ENCODE measurements at regions not wholly inside any gene's neighbourhood (a gene's known extent, or its start where the extent isn't known, plus 50 kb on each side); places are given as distances from the start of the nearest gene placed in this dataset.
"Not testable (repeated sequence)": the region's sequence is repeated elsewhere in the genome, so short reads cannot be mapped to it uniquely, and the experiment has no call there.

- no peak overlapping the region for H3K4me3 ChIP-seq (ENCODE audit: low read depth, low read length)
- TF ChIP-seq MAX (IDR thresholded peaks at IDR 0.05; ENCODE audit: low read depth, low read length) (no peak), CTCF (IDR thresholded peaks at IDR 0.05; ENCODE audit: low read depth, low read length) (no peak), MYC (IDR thresholded peaks at IDR 0.05; ENCODE audit: low read depth, low read length) (no peak), POLR2A (IDR thresholded peaks at IDR 0.05; ENCODE audit: extremely low read depth, insufficient read length) (no peak)
- DNase-seq (ENCODE audit: low read depth): no peak
Measured at GRCh38 chr20:48492715-48493070, 335.1 kb downstream of the PREX1 start.

- no peak for TF ChIP-seq MAX (IDR thresholded peaks at IDR 0.05; ENCODE audit: low read depth, low read length)
- no peak for TF ChIP-seq POLR2A (IDR thresholded peaks at IDR 0.05; ENCODE audit: extremely low read depth, insufficient read length)
- no peak for TF ChIP-seq MYC (IDR thresholded peaks at IDR 0.05; ENCODE audit: low read depth, low read length)
- no peak for TF ChIP-seq CTCF (IDR thresholded peaks at IDR 0.05; ENCODE audit: low read depth, low read length)
- DNase-seq (ENCODE audit: low read depth): no peak
- H3K4me3 ChIP-seq (ENCODE audit: low read depth, low read length): no peak overlapping the region
Measured at GRCh38 chr20:48492015-48492714, 335.6 kb downstream of the PREX1 start.

- no peak for DNase-seq (ENCODE audit: low read depth)
- no peak for TF ChIP-seq MAX (IDR thresholded peaks at IDR 0.05; ENCODE audit: low read depth, low read length)
- TF ChIP-seq CTCF (IDR thresholded peaks at IDR 0.05; ENCODE audit: low read depth, low read length): no peak
- no peak for TF ChIP-seq POLR2A (IDR thresholded peaks at IDR 0.05; ENCODE audit: extremely low read depth, insufficient read length)
- TF ChIP-seq MYC (IDR thresholded peaks at IDR 0.05; ENCODE audit: low read depth, low read length): no peak
- H3K4me3 ChIP-seq (ENCODE audit: low read depth, low read length): no peak overlapping the region
Measured at GRCh38 chr20:48490961-48491831, 336.6 kb downstream of the PREX1 start.

- DNase-seq (ENCODE audit: low read depth); H3K4me3 ChIP-seq (ENCODE audit: low read depth, low read length): not testable (repeated sequence)
Measured at GRCh38 chr20:48490341-48490740, 337.5 kb downstream of the PREX1 start.

- no peak for TF ChIP-seq POLR2A (IDR thresholded peaks at IDR 0.05; ENCODE audit: extremely low read depth, insufficient read length)
- TF ChIP-seq MAX (IDR thresholded peaks at IDR 0.05; ENCODE audit: low read depth, low read length): no peak
- TF ChIP-seq CTCF (IDR thresholded peaks at IDR 0.05; ENCODE audit: low read depth, low read length): no peak
- no peak overlapping the region for H3K4me3 ChIP-seq (ENCODE audit: low read depth, low read length)
- DNase-seq (ENCODE audit: low read depth): no peak
Measured at GRCh38 chr20:48489656-48490055, 338.1 kb downstream of the PREX1 start.

GRCh38 chr20:48489046-48489463 lies 338.7 kb downstream of the PREX1 start:
- no peak for TF ChIP-seq CTCF (IDR thresholded peaks at IDR 0.05; ENCODE audit: low read depth, low read length)
- TF ChIP-seq POLR2A (IDR thresholded peaks at IDR 0.05; ENCODE audit: extremely low read depth, insufficient read length): no peak
- no peak for TF ChIP-seq MAX (IDR thresholded peaks at IDR 0.05; ENCODE audit: low read depth, low read length)
- no peak for TF ChIP-seq MYC (IDR thresholded peaks at IDR 0.05; ENCODE audit: low read depth, low read length)
- no peak for DNase-seq (ENCODE audit: low read depth)
- H3K4me3 ChIP-seq (ENCODE audit: low read depth, low read length): no peak overlapping the region

- not testable (repeated sequence) for H3K4me3 ChIP-seq (ENCODE audit: low read depth, low read length)
- peak; percentile 53 for DNase-seq (ENCODE audit: low read depth)
Measured at GRCh38 chr20:48488334-48489034, 339.3 kb downstream of the PREX1 start.
